KMS-11 (cell line): ENCODE measurements at regions not wholly inside any gene's neighbourhood (a gene's known extent, or its start where the extent isn't known, plus 50 kb on each side); places are given as distances from the start of the nearest gene placed in this dataset.

ENCODE experiments used
- H2AFZ ChIP-seq: fragments of 200-600 bp; sonication (generic); 2 replicates; pipeline ENCODE4 v1.6.1; 2016; ENCODE audit warnings: antibody characterized with exemption, mixed run types, low read depth
- H3K27ac ChIP-seq: fragments of 200-600 bp; sonication (generic); 2 replicates; pipeline ENCODE4 v1.6.1; 2016; ENCODE audit warnings: mild to moderate bottlenecking, mixed run types
- H3K27me3 ChIP-seq: fragments of 200-600 bp; sonication (generic); 2 replicates; pipeline ENCODE4 v1.6.1; 2017; ENCODE audit warnings: mild to moderate bottlenecking, low read depth, mixed run types, moderate library complexity; ENCODE audit not compliant: insufficient read depth
- H3K36me3 ChIP-seq: fragments of 200-600 bp; sonication (generic); 2 replicates; pipeline ENCODE4 v1.6.1; 2017; ENCODE audit warnings: mild to moderate bottlenecking, mixed run types; ENCODE audit not compliant: insufficient read depth
- H3K4me1 ChIP-seq: fragments of 200-600 bp; sonication (generic); 2 replicates; pipeline ENCODE4 v1.6.1; 2016; ENCODE audit warnings: mild to moderate bottlenecking, low read depth, mixed run types; ENCODE audit not compliant: poor library complexity, severe bottlenecking
- H3K4me2 ChIP-seq: fragments of 200-600 bp; sonication (generic); 2 replicates; pipeline ENCODE4 v1.7.0; 2016; ENCODE audit warnings: mild to moderate bottlenecking, mixed run types
- H3K4me3 ChIP-seq: fragments of 200-600 bp; sonication (generic); IDR thresholded peaks from 2 replicates; pipeline ENCODE4 v1.6.1; 2017; ENCODE audit warnings: low read depth, low read length, mixed read lengths; ENCODE audit not compliant: insufficient read depth
- H3K79me2 ChIP-seq: fragments of 200-600 bp; sonication (generic); 2 replicates; pipeline ENCODE4 v1.6.1; 2016; ENCODE audit warnings: low read depth, mixed run types; ENCODE audit not compliant: insufficient read depth
- H3K9ac ChIP-seq: fragments of 200-600 bp; sonication (generic); 2 replicates; pipeline ENCODE4 v1.6.1; 2016; ENCODE audit warnings: mild to moderate bottlenecking, mixed run types
- H4K20me1 ChIP-seq: fragments of 200-600 bp; sonication (generic); 2 replicates; pipeline ENCODE4 v1.6.1; 2016; ENCODE audit warnings: mild to moderate bottlenecking, mixed run types; ENCODE audit not compliant: insufficient read depth
- CTCF ChIP-seq: fragments of 200-600 bp; sonication (generic); conservative IDR thresholded peaks from 2 replicates; pipeline ENCODE4 v1.6.1; 2017; ENCODE audit warnings: low read depth, mild to moderate bottlenecking, antibody characterized with exemption, low read length, moderate library complexity, mixed read lengths

GRCh38 chr9:36779582-36779981, 206.9 kb downstream of the MELK start:
- peaks cover 33% of the 10 kb centered on the region for H3K27me3 ChIP-seq
- TF ChIP-seq CTCF: no peak
- H3K4me1 ChIP-seq: no peaks in the 10 kb centered on the region
- no peak overlapping the region for H3K4me3 ChIP-seq
- H3K36me3 ChIP-seq: no peaks in the 10 kb centered on the region
- no peaks in the 10 kb centered on the region for H4K20me1 ChIP-seq
- no peaks in the 10 kb centered on the region for H3K79me2 ChIP-seq
- H3K4me2 ChIP-seq: no peak overlapping the region
- no peak overlapping the region for H3K9ac ChIP-seq
- no peak overlapping the region for H3K27ac ChIP-seq
- H2AFZ ChIP-seq: no peak overlapping the region

GRCh38 chr9:36780186-36780585, 207.5 kb downstream of the MELK start:
- Histone ChIP-seq H3K27ac (no peak overlapping the region), H3K27me3 (peaks cover 33% of the 10 kb centered on the region)

GRCh38 chr9:36781533-36781932, 208.8 kb downstream of the MELK start:
- H3K27me3 ChIP-seq: peaks cover 30% of the 10 kb centered on the region
- H3K36me3 ChIP-seq: no peaks in the 10 kb centered on the region
- H3K9ac ChIP-seq: no peak overlapping the region
- H3K27ac ChIP-seq: no peak overlapping the region
- H3K4me2 ChIP-seq: no peak overlapping the region
- no peaks in the 10 kb centered on the region for H4K20me1 ChIP-seq
- H3K4me1 ChIP-seq: no peaks in the 10 kb centered on the region
- H2AFZ ChIP-seq: no peak overlapping the region
- H3K4me3 ChIP-seq: no peak overlapping the region
- no peak for TF ChIP-seq CTCF
- no peaks in the 10 kb centered on the region for H3K79me2 ChIP-seq

More at GRCh38 chr9:36780186-36780585, 207.5 kb downstream of the MELK start:
- H4K20me1 ChIP-seq: no peaks in the 10 kb centered on the region
- no peak overlapping the region for H3K9ac ChIP-seq
- no peaks in the 10 kb centered on the region for H3K36me3 ChIP-seq
- H3K4me3 ChIP-seq: no peak overlapping the region
- no peak overlapping the region for H3K4me2 ChIP-seq
- TF ChIP-seq CTCF: no peak
- no peaks in the 10 kb centered on the region for H3K4me1 ChIP-seq
- H3K79me2 ChIP-seq: no peaks in the 10 kb centered on the region
- no peak overlapping the region for H2AFZ ChIP-seq
